Esophagus muscularis mucosa (tissue), 4 donors: ENCODE measurements at regions not wholly inside any gene's neighbourhood (a gene's known extent, or its start where the extent isn't known, plus 50 kb on each side); places are given as distances from the start of the nearest gene placed in this dataset.

ENCODE experiments used
- DNase-seq: peaks from one replicate; pipeline ENCODE4 v3.0.0-alpha.2; 2017; ENCODE audit errors: extremely low spot score
- H3K27ac ChIP-seq, 4 donors: fragments of 200-600 bp; sonication (generic); replicated peaks in 1 of 4; 1 replicate in 3 of 4; 2 replicates in 1 of 4; pipeline ENCODE4 v1.5.1; 2016 to 2019; ENCODE audit warnings: mild to moderate bottlenecking in 1 of 4
- H3K27me3 ChIP-seq, 4 donors: fragments of 200-600 bp; sonication (generic); one replicate each; pipeline versions ENCODE4 v1.5.1 to v1.6.0; 2016 to 2019
- H3K36me3 ChIP-seq, 4 donors: fragments of 200-600 bp; sonication (generic); one replicate each; pipeline ENCODE4 v1.5.1; 2016 to 2019
- H3K4me1 ChIP-seq, 4 donors: fragments of 200-600 bp; sonication (generic); one replicate each; pipeline ENCODE4 v1.5.1; 2016 to 2019
- H3K4me3 ChIP-seq, 4 donors: fragments of 200-600 bp; sonication (generic); 1 replicate in 2 of 4; 2 replicates in 2 of 4; pipeline ENCODE4 v1.5.1; 2016 to 2019; ENCODE audit warnings: mild to moderate bottlenecking in 4 of 4, moderate library complexity in 1 of 4
- H3K9me3 ChIP-seq, 4 donors: fragments of 200-600 bp; sonication (generic); 1 replicate in 3 of 4; 2 replicates in 1 of 4; pipeline ENCODE4 v1.5.1; 2016 to 2019
- CTCF ChIP-seq, 3 experiments: fragments of 200-600 bp in 2 of 3; fragments of 450-650 bp in 1 of 3; sonication (generic) in 2 of 3; IDR thresholded peaks; one replicate each; pipeline ENCODE4 v1.5.1; 2017 to 2019; ENCODE audit warnings: antibody characterized with exemption in 3 of 3, mild to moderate bottlenecking in 2 of 3, moderate library complexity in 1 of 3
- EP300 ChIP-seq: sonication (generic); formaldehyde crosslinking; IDR thresholded peaks from one replicate; pipeline ENCODE4 v1.6.1; 2017; ENCODE audit warnings: antibody characterized with exemption
- POLR2A ChIP-seq: fragments of 450-650 bp; IDR thresholded peaks from one replicate; pipeline ENCODE4 v1.6.1; 2017; ENCODE audit warnings: antibody characterized with exemption, moderate library complexity, mild to moderate bottlenecking, low read depth
- POLR2AphosphoS5 ChIP-seq, 2 donors: sonication (generic); formaldehyde crosslinking; IDR thresholded peaks; one replicate each; pipeline ENCODE4 v1.6.1; 2017; ENCODE audit warnings: antibody characterized with exemption in 2 of 2
- WGBS: methylation state at CpG from one replicate; pipeline ENCODE4 v1.1.5; 2018; 5-methylcytosine and 5-hydroxymethylcytosine counted together
- intact Hi-C: fragments of 100-400 bp; cut with DNase I; formaldehyde crosslinking; loops from one replicate; pipeline ENCODE4 v1.15.1; 2023

- H3K4me3 ChIP-seq: no peak overlapping the region
- no peak overlapping the region for H3K27ac ChIP-seq
- no peaks in the 10 kb centered on the region for H3K27me3 ChIP-seq
- no peaks in the 10 kb centered on the region for H3K36me3 ChIP-seq
- DNase-seq: no peak
- no peaks in the 10 kb centered on the region for H3K4me1 ChIP-seq
- intact Hi-C loops: no loop called here
- H3K9me3 ChIP-seq: no peaks in the 10 kb centered on the region
- TF ChIP-seq POLR2A: no peak
- no peak for TF ChIP-seq CTCF (IDR thresholded peaks at IDR 0.05)
- no peak for TF ChIP-seq POLR2AphosphoS5 (IDR thresholded peaks at IDR 0.05)
- TF ChIP-seq EP300: no peak
These were observed 870.9 kb upstream of the CNTNAP5 start for GRCh38 chr2:123154195-123154594.

GRCh38 chr2:123157016-123157415 is 868.1 kb upstream of the CNTNAP5 start:
- H3K27me3 ChIP-seq: no peaks in the 10 kb centered on the region
- no peaks in the 10 kb centered on the region for H3K36me3 ChIP-seq
- no peak overlapping the region for H3K27ac ChIP-seq
- TF ChIP-seq EP300: no peak
- no peak for TF ChIP-seq POLR2A
- no peak for TF ChIP-seq CTCF (IDR thresholded peaks at IDR 0.05)
- TF ChIP-seq POLR2AphosphoS5 (IDR thresholded peaks at IDR 0.05): no peak
- no peak for DNase-seq
- H3K9me3 ChIP-seq: no peaks in the 10 kb centered on the region
- intact Hi-C loops: no loop called here
- 72% methylated on average over 3 of the region's 3 CpGs for WGBS
- no peaks in the 10 kb centered on the region for H3K4me1 ChIP-seq
- H3K4me3 ChIP-seq: no peak overlapping the region

- 46% methylated on average over 1 of the region's 1 CpG for WGBS
- Histone ChIP-seq H3K4me1 (no peaks in the 10 kb centered on the region), H3K27me3 (no peaks in the 10 kb centered on the region), H3K9me3 (no peaks in the 10 kb centered on the region), H3K27ac (no peak overlapping the region), H3K36me3 (no peaks in the 10 kb centered on the region), H3K4me3 (no peak overlapping the region)
- DNase-seq: no peak
- TF ChIP-seq EP300: no peak
- TF ChIP-seq CTCF (IDR thresholded peaks at IDR 0.05): no peak
- TF ChIP-seq POLR2AphosphoS5 (IDR thresholded peaks at IDR 0.05): no peak
- no peak for TF ChIP-seq POLR2A
- intact Hi-C loops: no loop called here
These were observed 862.6 kb upstream of the CNTNAP5 start for GRCh38 chr2:123162400-123163016.

GRCh38 chr2:123163398-123163797 is 861.7 kb upstream of the CNTNAP5 start:
- peaks cover 0 to 4% (median 0%) of the 10 kb centered on the region in 4 donors for H3K9me3 ChIP-seq
- WGBS: 45% methylated on average over 2 of the region's 2 CpGs
- H3K36me3 ChIP-seq: no peaks in the 10 kb centered on the region
- no peak for TF ChIP-seq POLR2A
- no peak for TF ChIP-seq EP300
- H3K4me3 ChIP-seq: no peak overlapping the region
- H3K27ac ChIP-seq: no peak overlapping the region
- no peaks in the 10 kb centered on the region for H3K27me3 ChIP-seq
- H3K4me1 ChIP-seq: no peaks in the 10 kb centered on the region
- no peak for DNase-seq
- intact Hi-C loops: no loop called here

GRCh38 chr2:123164216-123164615 is 860.9 kb upstream of the CNTNAP5 start:
- WGBS: 20% methylated on average over 2 of the region's 2 CpGs
- Histone ChIP-seq H3K27ac (no peak overlapping the region), H3K36me3 (no peaks in the 10 kb centered on the region), H3K27me3 (no peaks in the 10 kb centered on the region), H3K4me1 (no peaks in the 10 kb centered on the region), H3K4me3 (no peak overlapping the region), H3K9me3 (peaks cover 0 to 4% (median 0%) of the 10 kb centered on the region in 4 donors)
- intact Hi-C loops: no loop called here
- TF ChIP-seq POLR2A (no peak), EP300 (no peak), POLR2AphosphoS5 (IDR thresholded peaks at IDR 0.05) (no peak), CTCF (IDR thresholded peaks at IDR 0.05) (no peak)
- no peak for DNase-seq
